HFF-Myc (cell line): ENCODE measurements at regions not wholly inside any gene's neighbourhood (a gene's known extent, or its start where the extent isn't known, plus 50 kb on each side); places are given as distances from the start of the nearest gene placed in this dataset.

Experiments used
- DNase-seq: peaks from one replicate; pipeline ENCODE4 v3.0.0-alpha.2; 2011; ENCODE audit warnings: low read depth; ENCODE audit errors: extremely low read depth
- H3K4me3 ChIP-seq: replicated peaks from 2 replicates; pipeline ENCODE4 v1.5.1; 2011; ENCODE audit warnings: low read depth, mild to moderate bottlenecking, control low read depth, low read length
- TF ChIP-seq, protein P1 (sequence below): IDR thresholded peaks from 2 replicates; pipeline ENCODE4 v1.5.1; 2012; ENCODE audit warnings: mild to moderate bottlenecking, low read depth, low read length, control low read depth; ENCODE audit errors: missing control alignments

DNA sequence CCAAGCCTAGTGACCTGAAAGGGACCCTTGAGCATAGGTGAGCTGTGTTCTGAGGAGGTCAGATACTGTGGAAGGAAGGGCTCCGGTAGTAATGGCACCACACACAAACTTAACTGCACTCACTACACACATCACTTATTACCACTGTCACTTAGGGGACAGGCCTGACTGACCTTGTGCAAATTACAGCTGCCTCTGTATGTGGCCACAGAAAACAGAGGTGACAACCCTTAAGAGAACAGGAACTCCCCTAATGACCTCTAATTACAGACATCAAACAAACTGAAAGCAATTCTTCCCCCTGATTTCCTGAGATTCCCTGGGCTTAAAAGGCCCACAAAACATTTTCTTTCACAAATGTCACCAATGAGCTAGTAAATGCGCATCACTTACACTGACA is 360.6 kb downstream of the RND3 start:
- TF ChIP-seq, protein P1, sequence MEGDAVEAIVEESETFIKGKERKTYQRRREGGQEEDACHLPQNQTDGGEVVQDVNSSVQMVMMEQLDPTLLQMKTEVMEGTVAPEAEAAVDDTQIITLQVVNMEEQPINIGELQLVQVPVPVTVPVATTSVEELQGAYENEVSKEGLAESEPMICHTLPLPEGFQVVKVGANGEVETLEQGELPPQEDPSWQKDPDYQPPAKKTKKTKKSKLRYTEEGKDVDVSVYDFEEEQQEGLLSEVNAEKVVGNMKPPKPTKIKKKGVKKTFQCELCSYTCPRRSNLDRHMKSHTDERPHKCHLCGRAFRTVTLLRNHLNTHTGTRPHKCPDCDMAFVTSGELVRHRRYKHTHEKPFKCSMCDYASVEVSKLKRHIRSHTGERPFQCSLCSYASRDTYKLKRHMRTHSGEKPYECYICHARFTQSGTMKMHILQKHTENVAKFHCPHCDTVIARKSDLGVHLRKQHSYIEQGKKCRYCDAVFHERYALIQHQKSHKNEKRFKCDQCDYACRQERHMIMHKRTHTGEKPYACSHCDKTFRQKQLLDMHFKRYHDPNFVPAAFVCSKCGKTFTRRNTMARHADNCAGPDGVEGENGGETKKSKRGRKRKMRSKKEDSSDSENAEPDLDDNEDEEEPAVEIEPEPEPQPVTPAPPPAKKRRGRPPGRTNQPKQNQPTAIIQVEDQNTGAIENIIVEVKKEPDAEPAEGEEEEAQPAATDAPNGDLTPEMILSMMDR, result no peak
- no peak overlapping the region for H3K4me3 ChIP-seq
- DNase-seq, result no peak

DNA sequence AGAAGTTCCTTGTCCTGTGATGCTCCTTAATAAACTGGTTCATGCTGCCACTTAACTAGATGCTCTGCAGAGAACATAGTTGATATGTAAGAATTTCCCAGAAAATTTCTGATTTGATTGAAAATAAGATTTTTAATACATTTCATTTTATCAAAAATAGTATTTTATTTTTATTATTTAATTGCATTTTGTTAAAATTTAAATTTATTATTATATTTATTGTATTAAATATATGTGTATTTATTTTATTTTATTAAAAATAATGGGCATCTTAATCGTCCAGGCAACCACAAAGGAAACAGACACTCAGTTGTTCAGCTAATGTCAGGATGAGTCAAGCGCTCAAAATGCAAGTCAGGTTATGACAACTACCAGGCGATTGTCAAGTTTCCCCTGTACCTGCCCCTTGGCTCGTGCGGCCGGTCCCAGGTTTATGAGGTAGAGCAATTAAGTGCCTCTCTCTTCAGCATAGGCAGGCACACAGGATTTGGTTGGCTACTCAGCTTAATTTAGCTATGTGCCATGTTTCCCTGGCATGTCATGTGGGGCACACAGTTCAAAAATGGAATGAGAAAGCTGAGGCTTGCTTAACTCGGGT is 361.2 kb downstream of the RND3 start:
- TF ChIP-seq, protein P1, result no peak
- DNase-seq, result no peak

DNA sequence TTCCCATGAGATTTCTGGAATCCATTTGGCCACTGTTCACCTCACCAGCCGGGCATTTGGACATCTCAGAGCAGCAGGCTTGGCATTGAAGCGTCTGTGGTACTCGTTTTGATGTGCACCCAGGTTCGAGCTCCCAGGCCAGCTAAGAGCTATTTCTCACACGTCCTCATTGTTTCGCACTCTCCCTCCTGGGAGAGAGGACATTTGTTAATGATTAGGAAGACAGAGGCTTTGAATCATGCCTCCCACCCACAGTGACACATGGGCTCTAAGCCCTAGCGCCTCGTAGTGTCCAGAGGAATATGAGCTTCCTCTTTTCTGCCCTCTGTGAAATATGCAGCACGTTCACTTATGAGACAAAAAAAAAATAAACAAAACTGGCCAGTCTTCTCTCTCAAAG is 361.8 kb downstream of the RND3 start:
- no peak overlapping the region for H3K4me3 ChIP-seq
- peak; percentile 79 for DNase-seq
- TF ChIP-seq, protein P1, result peak; percentile 18

More for the DNA sequence above, 361.2 kb downstream of the RND3 start:
- no peak overlapping the region for H3K4me3 ChIP-seq

DNA sequence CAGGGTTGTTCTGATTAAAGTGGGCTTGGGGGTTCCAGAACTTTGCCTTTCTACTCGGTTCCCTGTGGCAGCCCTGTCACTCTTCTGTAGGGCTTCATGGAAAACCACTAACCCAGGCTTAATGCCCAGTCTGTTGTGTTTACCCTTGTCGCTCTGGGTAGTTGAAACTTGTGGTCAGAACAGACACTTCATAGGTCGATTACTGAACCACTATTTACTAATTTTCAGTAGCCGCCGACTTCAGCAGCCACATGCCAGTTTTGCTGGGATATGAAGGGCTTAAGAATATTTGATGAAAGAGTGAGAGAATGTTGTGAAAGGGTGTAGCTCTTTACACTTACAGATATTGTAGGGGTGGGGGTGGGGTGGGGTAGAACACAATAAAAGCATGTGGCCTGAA is 362.3 kb downstream of the RND3 start:
- no peak overlapping the region for H3K4me3 ChIP-seq
- no peak for DNase-seq
- TF ChIP-seq, protein P1, result no peak

DNA sequence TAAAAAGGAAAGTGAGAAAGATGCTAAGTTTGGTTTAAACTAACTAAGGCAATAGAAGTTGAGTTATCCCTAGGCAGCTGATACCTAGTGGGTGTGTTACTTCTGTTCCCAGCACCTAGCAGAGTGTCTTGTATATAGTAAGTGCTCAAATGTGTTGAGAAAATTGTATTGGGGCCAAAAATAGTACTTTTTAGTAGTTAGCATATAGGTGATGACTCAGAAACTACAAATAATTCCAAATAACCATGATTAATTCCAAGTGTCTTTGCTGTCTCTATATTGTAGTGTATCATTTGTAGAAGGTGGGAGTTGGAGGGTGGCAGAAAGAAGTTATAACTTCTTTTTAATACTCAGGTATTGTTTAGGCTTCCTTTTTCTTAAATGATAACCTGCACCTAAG is 362.7 kb downstream of the RND3 start:
- TF ChIP-seq, protein P1, result no peak
- no peak for DNase-seq
- no peak overlapping the region for H3K4me3 ChIP-seq

DNA sequence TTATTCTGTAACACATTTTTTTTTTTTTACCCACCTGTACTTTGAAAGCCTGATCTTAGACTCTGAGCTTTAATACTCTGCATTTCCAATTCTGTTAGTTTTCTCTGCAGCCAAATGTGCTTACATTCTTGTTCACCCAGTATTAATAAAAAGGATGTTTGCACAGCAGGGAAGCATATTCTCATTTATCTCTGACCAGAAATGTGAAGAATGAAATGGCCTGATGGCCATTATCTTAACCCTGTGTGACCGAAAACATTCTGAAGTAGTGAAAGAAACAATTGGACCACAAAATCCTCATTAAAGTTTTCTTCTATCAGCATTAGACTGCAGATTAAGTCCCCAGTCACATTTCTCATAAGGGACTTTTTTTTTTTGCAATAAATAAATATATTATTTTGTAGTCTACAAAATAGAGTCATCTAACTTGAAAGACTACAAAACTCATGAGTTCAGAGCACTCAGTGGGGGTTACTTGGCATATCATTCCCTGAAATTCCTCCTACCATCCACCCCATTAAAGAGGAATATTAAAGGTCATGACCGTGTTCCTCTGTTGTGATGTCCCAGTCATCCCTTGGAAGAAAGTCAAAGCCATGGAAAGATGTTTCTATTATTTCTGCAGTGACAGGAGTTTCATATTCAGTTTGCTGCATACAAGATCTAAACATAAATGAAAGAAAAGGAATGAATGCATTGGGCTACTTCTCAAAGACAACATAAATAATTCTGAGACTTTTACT is 364.4 kb downstream of the RND3 start:
- TF ChIP-seq, protein P1, result no peak
- no peak overlapping the region for H3K4me3 ChIP-seq
- DNase-seq, result no peak
